ENCODE measurements at regions not wholly inside any gene's neighbourhood (a gene's known extent, or its start where the extent isn't known, plus 50 kb on each side); places are given as distances from the start of the nearest gene placed in this dataset.

GRCh38 chr4:4781936-4782707, 77.3 kb upstream of the MSX1 start:
- Mint-ChIP-seq H3K27me3 (peaks cover 4% of the 10 kb centered on the region), H3K4me3 (no peak overlapping the region), H3K4me1 (ENCODE audit: low read depth) (no peaks in the 10 kb centered on the region), H3K27ac (no peak overlapping the region), H3K9me3 (peaks cover 10% of the 10 kb centered on the region), H3K36me3 (ENCODE audit: low read depth) (no peaks in the 10 kb centered on the region)
- DNase-seq = no peak

DNA sequence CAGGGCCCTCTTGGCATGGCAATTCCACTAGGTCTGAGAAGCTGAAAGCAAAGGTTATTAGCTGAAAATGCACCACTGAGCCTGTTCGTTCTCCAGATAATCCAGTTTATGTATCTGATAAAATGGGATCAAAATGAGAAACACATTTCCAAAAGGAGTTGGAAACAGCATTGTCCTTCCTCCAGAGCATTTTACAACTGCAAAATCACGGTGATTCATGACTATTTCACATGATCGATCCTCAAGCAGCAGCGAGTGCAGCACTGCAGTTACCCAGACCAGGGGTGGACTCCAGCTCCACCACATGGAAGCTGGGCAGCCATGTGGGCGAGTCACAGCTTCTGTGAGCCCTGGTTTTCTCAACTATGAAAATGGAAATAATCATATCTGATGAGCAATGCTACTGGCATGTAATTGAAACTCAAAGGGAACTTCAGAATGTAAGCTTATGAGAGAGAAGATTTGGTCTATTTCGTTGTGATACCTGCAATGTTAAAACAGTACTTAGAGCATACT, 78.7 kb upstream of the MSX1 start:
- DNase-seq = no peak
- Mint-ChIP-seq H3K36me3 (ENCODE audit: low read depth) (no peaks in the 10 kb centered on the region), H3K27me3 (peaks cover 4% of the 10 kb centered on the region), H3K9me3 (peaks cover 7% of the 10 kb centered on the region), H3K4me1 (ENCODE audit: low read depth) (no peaks in the 10 kb centered on the region), H3K4me3 (no peak overlapping the region), H3K27ac (no peak overlapping the region)

DNA sequence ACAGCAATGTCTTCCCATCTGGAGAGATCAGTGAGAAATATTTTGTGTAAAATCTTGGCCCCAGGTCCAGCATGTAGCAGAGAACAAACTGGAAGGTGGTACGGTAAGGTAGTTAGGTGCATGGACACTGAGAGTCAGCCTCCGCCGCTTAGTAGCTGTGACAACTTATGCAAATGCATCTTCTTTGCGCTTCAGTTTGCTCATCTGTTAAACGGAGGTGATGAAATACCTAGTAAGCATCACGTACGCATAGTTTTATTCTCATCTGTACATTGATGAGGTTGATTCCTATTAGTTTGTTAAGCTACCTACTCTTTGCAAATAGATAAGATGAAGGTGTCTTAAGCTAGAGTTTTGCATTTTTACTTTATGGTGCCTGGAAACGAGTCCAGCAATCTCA, 80.0 kb upstream of the MSX1 start:
- no peaks in the 10 kb centered on the region for H3K36me3 Mint-ChIP-seq (ENCODE audit: low read depth)
- H3K4me3 Mint-ChIP-seq = no peak overlapping the region
- peaks cover 4% of the 10 kb centered on the region for H3K27me3 Mint-ChIP-seq
- no peak overlapping the region for H3K27ac Mint-ChIP-seq
- H3K4me1 Mint-ChIP-seq (ENCODE audit: low read depth) = no peaks in the 10 kb centered on the region
- H3K9me3 Mint-ChIP-seq = peaks cover 6% of the 10 kb centered on the region
- no peak for DNase-seq

- Mint-ChIP-seq H3K4me1 (ENCODE audit: low read depth) (no peaks in the 10 kb centered on the region), H3K4me3 (no peak overlapping the region), H3K27ac (no peak overlapping the region), H3K9me3 (peaks cover 6% of the 10 kb centered on the region), H3K27me3 (peaks cover 4% of the 10 kb centered on the region), H3K36me3 (ENCODE audit: low read depth) (no peaks in the 10 kb centered on the region)
- DNase-seq = no peak
These were observed 80.4 kb upstream of the MSX1 start for GRCh38 chr4:4779054-4779453.

DNA sequence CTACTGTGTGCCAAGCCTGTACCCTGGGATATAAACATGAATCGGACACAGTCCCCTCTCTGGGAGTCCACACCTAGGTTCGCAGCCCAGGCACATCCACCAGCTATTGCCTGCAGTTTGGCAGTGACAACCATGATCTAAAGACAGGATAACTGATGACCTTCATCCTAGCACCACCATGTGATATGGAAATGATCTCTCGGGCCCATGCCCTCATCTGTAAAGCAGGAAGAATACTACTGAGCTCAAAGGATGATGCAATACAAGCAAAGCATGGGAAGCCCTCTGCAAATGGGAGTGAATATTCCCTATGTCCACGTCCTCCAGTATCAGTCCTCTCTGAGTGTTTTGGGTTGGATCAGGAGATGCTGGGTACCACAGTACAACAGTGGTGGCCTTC, 80.9 kb upstream of the MSX1 start:
- peaks cover 6% of the 10 kb centered on the region for H3K9me3 Mint-ChIP-seq
- no peaks in the 10 kb centered on the region for H3K4me1 Mint-ChIP-seq (ENCODE audit: low read depth)
- H3K4me3 Mint-ChIP-seq = no peak overlapping the region
- DNase-seq = no peak
- peaks cover 4% of the 10 kb centered on the region for H3K27me3 Mint-ChIP-seq
- no peak overlapping the region for H3K27ac Mint-ChIP-seq
- no peaks in the 10 kb centered on the region for H3K36me3 Mint-ChIP-seq (ENCODE audit: low read depth)

GRCh38 chr4:4776934-4777333, 82.5 kb upstream of the MSX1 start:
- Mint-ChIP-seq H3K27me3 (peaks cover 4% of the 10 kb centered on the region), H3K4me1 (ENCODE audit: low read depth) (no peaks in the 10 kb centered on the region), H3K36me3 (ENCODE audit: low read depth) (no peaks in the 10 kb centered on the region), H3K9me3 (peaks cover 9% of the 10 kb centered on the region), H3K4me3 (no peak overlapping the region), H3K27ac (no peak overlapping the region)
- DNase-seq = no peak

- H3K4me3 Mint-ChIP-seq = no peak overlapping the region
- peaks cover 8% of the 10 kb centered on the region for H3K9me3 Mint-ChIP-seq
- H3K36me3 Mint-ChIP-seq (ENCODE audit: low read depth) = no peaks in the 10 kb centered on the region
- no peak for DNase-seq
- no peaks in the 10 kb centered on the region for H3K4me1 Mint-ChIP-seq (ENCODE audit: low read depth)
- H3K27ac Mint-ChIP-seq = no peak overlapping the region
- peaks cover 4% of the 10 kb centered on the region for H3K27me3 Mint-ChIP-seq
These were observed 83.1 kb upstream of the MSX1 start for GRCh38 chr4:4776335-4776734.

- Mint-ChIP-seq H3K9me3 (peaks cover 3% of the 10 kb centered on the region), H3K27ac (no peak overlapping the region), H3K36me3 (ENCODE audit: low read depth) (no peaks in the 10 kb centered on the region), H3K27me3 (no peaks in the 10 kb centered on the region), H3K4me3 (no peak overlapping the region), H3K4me1 (ENCODE audit: low read depth) (no peaks in the 10 kb centered on the region)
- no peak for DNase-seq
These were observed 83.9 kb upstream of the MSX1 start for GRCh38 chr4:4775493-4776004.

- Mint-ChIP-seq H3K27me3 (no peaks in the 10 kb centered on the region), H3K36me3 (ENCODE audit: low read depth) (no peaks in the 10 kb centered on the region), H3K27ac (no peak overlapping the region), H3K4me3 (no peak overlapping the region), H3K9me3 (peaks cover 3% of the 10 kb centered on the region), H3K4me1 (ENCODE audit: low read depth) (no peaks in the 10 kb centered on the region)
- no peak for DNase-seq
These were observed 86.9 kb upstream of the MSX1 start for GRCh38 chr4:4772534-4772933.

- peaks cover 4% of the 10 kb centered on the region for H3K27me3 Mint-ChIP-seq
- H3K4me1 Mint-ChIP-seq (ENCODE audit: low read depth) = no peaks in the 10 kb centered on the region
- H3K9me3 Mint-ChIP-seq = peaks cover 3% of the 10 kb centered on the region
- no peak overlapping the region for H3K4me3 Mint-ChIP-seq
- no peak for DNase-seq
- H3K27ac Mint-ChIP-seq = no peak overlapping the region
- H3K36me3 Mint-ChIP-seq (ENCODE audit: low read depth) = peaks cover 2% of the 10 kb centered on the region
These were observed 88.3 kb upstream of the MSX1 start for GRCh38 chr4:4771160-4771559.

DNA sequence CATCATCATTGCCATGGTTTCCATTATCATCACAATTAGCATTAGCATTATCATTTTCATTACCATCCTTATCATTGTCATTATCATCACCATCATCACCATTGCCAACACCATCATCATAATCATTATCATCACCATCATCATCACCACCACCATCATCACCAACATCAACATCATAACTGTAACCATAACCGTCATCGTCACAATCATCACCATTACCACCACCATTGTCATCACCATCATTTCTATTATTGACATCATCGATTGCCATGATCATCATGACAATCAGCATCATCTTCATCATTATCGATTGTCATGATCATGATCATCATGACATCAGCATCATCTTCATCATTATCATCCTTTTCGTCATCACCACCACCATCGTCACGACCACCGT, 88.9 kb upstream of the MSX1 start:
- Mint-ChIP-seq H3K27ac (no peak overlapping the region), H3K4me3 (no peak overlapping the region), H3K9me3 (peaks cover 4% of the 10 kb centered on the region), H3K36me3 (ENCODE audit: low read depth) (peaks cover 3% of the 10 kb centered on the region), H3K27me3 (peaks cover 4% of the 10 kb centered on the region), H3K4me1 (ENCODE audit: low read depth) (no peaks in the 10 kb centered on the region)
- no peak for DNase-seq

DNA sequence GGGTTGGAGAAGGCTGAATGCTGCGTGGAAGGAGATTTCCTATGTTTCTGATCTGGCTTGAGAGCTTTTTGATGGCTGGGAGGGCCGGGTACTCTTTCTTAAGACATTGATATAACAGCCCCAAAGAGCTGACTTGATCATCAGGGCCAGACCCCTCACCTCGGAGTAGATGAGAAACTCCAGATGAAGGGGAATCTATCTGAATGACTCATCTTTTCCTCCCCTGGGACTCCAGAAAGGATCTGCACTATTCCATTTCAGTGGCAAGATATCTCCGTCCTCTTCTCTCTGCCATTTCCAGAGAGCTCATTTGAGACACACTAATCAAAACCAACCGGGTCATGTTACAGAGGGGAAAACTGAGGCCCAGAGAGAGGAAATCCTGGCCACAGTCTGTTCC, 92.9 kb upstream of the MSX1 start:
- peaks cover 17% of the 10 kb centered on the region for H3K27me3 Mint-ChIP-seq
- H3K9me3 Mint-ChIP-seq = peaks cover 10% of the 10 kb centered on the region
- H3K4me3 Mint-ChIP-seq = no peak overlapping the region
- no peak for DNase-seq
- H3K36me3 Mint-ChIP-seq (ENCODE audit: low read depth) = peaks cover 9% of the 10 kb centered on the region
- H3K27ac Mint-ChIP-seq = no peak overlapping the region
- peaks cover 20% of the 10 kb centered on the region for H3K4me1 Mint-ChIP-seq (ENCODE audit: low read depth)

DNA sequence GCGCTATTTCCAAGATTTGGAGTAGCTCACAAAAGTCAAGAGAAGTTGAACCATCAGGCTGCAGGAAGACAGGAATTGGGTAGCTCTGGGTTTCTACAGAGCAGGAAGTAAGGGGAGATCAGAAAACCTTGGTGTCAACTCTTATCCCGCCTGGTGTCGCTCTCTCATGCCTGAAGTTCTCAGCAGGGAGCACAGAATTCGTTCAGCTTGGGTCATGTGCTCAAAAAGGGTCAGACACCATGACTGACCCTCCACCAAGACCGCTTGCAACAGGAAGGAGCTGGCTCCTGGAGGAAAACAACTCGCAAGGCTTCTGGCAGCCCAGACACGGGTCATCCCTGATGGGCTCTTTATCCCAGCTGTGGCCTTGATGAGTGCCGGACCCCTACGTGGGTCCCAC, 93.7 kb upstream of the MSX1 start:
- Mint-ChIP-seq H3K4me3 (no peak overlapping the region), H3K36me3 (ENCODE audit: low read depth) (peaks cover 9% of the 10 kb centered on the region), H3K27ac (no peak overlapping the region), H3K4me1 (ENCODE audit: low read depth) (peaks cover 20% of the 10 kb centered on the region), H3K27me3 (peaks cover 17% of the 10 kb centered on the region), H3K9me3 (peaks cover 10% of the 10 kb centered on the region)
- DNase-seq = no peak

DNA sequence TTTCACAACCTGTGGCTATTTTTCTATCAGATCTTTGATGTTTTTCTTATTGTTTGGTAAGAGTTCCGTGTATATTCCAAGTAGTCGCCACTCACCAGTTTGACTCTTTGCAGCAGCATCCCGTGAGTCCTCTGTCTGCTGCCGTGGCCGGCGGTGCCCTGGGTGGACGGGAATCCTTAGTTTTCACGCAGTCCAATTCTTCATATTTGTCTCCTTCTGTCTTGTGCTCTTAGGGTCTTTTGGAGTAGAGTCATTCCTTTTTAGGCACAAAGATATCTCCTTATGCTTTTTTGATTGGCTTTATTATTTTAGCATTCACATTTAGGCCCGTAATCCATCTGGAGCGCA, 94.9 kb upstream of the MSX1 start:
- Mint-ChIP-seq H3K36me3 (ENCODE audit: low read depth) (peaks cover 9% of the 10 kb centered on the region), H3K27ac (no peak overlapping the region), H3K4me3 (no peak overlapping the region), H3K27me3 (peaks cover 17% of the 10 kb centered on the region), H3K4me1 (ENCODE audit: low read depth) (peaks cover 20% of the 10 kb centered on the region), H3K9me3 (peaks cover 10% of the 10 kb centered on the region)
- DNase-seq = no peak

GRCh38 chr4:4763822-4764557, 95.5 kb upstream of the MSX1 start:
- Mint-ChIP-seq H3K27ac (no peak overlapping the region), H3K4me1 (ENCODE audit: low read depth) (peaks cover 20% of the 10 kb centered on the region), H3K9me3 (peaks cover 10% of the 10 kb centered on the region), H3K27me3 (peaks cover 17% of the 10 kb centered on the region), H3K4me3 (no peak overlapping the region), H3K36me3 (ENCODE audit: low read depth) (peaks cover 9% of the 10 kb centered on the region)
- no peak for DNase-seq

Measured in activated T-cell treated with anti-CD3 and anti-CD28 coated beads, Interleukin-2, amount 50 U/mL, for 24 hours (primary cell).